22Rv1 (cell line): ENCODE measurements at regions not wholly inside any gene's neighbourhood (a gene's known extent, or its start where the extent isn't known, plus 50 kb on each side); places are given as distances from the start of the nearest gene placed in this dataset.

Experiments used
- CTCF ChIP-seq: fragments of 450-650 bp; IDR thresholded peaks from 2 replicates; pipeline ENCODE4 v1.5.1; 2017; ENCODE audit warnings: mild to moderate bottlenecking
- ZFX ChIP-seq: fragments of 450-650 bp; IDR thresholded peaks from 2 replicates; pipeline ENCODE4 v1.6.1; 2017; ENCODE audit warnings: antibody characterized with exemption, borderline replicate concordance

- TF ChIP-seq CTCF (no peak), ZFX (no peak)
These were observed 500.3 kb upstream of the GRIA1 start for GRCh38 chr5:152990217-152990616.
